ENCODE measurements at regions not wholly inside any gene's neighbourhood (a gene's known extent, or its start where the extent isn't known, plus 50 kb on each side); places are given as distances from the start of the nearest gene placed in this dataset.

GRCh38 chr18:38369772-38370690, 804.4 kb upstream of the CELF4 start:
- TF ChIP-seq YY1 (IDR thresholded peaks at IDR 0.05; ENCODE audit: insufficient read depth, insufficient read length), result no peak
- no peak for TF ChIP-seq ZNF274 (IDR thresholded peaks at IDR 0.05; ENCODE audit: low read depth, low read length)
- TF ChIP-seq SUZ12 (IDR thresholded peaks at IDR 0.05; ENCODE audit: extremely low read depth, insufficient read depth, insufficient read length), result no peak

Measured in NT2/D1 (cell line).